ENCODE measurements at regions not wholly inside any gene's neighbourhood (a gene's known extent, or its start where the extent isn't known, plus 50 kb on each side); places are given as distances from the start of the nearest gene placed in this dataset.

DNA sequence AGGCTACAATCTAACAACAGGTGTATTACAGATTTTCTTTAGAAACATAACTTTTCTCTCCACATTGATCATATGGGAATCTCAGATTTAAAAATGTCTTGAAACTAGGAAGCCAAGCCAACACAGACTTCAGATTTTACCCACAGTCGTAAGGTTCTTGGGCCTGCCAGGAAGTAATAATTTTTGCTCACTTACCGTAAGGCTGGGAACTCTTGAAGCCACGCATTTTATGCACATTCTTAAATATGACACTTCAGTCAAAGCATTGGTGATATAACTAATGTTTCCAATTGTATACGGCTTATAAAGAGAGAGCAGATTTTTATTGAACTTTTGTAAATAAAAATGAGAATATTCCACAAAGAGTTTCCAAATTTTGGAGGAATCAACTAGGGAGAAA, 328.9 kb upstream of the TRPC7 start:
- Histone ChIP-seq H3K9ac (ENCODE audit: low read length) (no peak overlapping the region), H3F3A (ENCODE audit: insufficient read depth, low read length, poor library complexity, severe bottlenecking) (no peaks in the 10 kb centered on the region), H3K27ac (ENCODE audit: low read length) (no peak overlapping the region), H2AFZ (ENCODE audit: low read depth, low read length) (no peak overlapping the region), H3K9me2 (ENCODE audit: insufficient read depth, low read length) (no peaks in the 10 kb centered on the region), H3K9me3 (ENCODE audit: low read length) (peaks cover 5% of the 10 kb centered on the region), H3K4me3 (ENCODE audit: low read length) (no peak overlapping the region), H4K20me1 (ENCODE audit: insufficient read depth) (no peaks in the 10 kb centered on the region), H3K79me2 (replicated peaks; ENCODE audit: insufficient read depth, low read length) (no peaks in the 10 kb centered on the region), H3K36me3 (ENCODE audit: insufficient read depth, low read length) (no peaks in the 10 kb centered on the region), H3K4me2 (ENCODE audit: low read length) (no peak overlapping the region), H3K27me3 (ENCODE audit: insufficient read depth, low read depth, low read length) (no peaks in the 10 kb centered on the region)
- TF ChIP-seq POLR2AphosphoS5 (IDR thresholded peaks at IDR 0.05) (no peak), SMC3 (conservative IDR thresholded peaks at IDR 0.05; ENCODE audit: poor library complexity) (no peak), RAD21 (conservative IDR thresholded peaks at IDR 0.05) (no peak), EZH2 (IDR thresholded peaks at IDR 0.05; ENCODE audit: borderline replicate concordance, insufficient read depth, low read length, poor library complexity, severe bottlenecking) (no peak)
- TF ChIP-seq, protein P1, sequence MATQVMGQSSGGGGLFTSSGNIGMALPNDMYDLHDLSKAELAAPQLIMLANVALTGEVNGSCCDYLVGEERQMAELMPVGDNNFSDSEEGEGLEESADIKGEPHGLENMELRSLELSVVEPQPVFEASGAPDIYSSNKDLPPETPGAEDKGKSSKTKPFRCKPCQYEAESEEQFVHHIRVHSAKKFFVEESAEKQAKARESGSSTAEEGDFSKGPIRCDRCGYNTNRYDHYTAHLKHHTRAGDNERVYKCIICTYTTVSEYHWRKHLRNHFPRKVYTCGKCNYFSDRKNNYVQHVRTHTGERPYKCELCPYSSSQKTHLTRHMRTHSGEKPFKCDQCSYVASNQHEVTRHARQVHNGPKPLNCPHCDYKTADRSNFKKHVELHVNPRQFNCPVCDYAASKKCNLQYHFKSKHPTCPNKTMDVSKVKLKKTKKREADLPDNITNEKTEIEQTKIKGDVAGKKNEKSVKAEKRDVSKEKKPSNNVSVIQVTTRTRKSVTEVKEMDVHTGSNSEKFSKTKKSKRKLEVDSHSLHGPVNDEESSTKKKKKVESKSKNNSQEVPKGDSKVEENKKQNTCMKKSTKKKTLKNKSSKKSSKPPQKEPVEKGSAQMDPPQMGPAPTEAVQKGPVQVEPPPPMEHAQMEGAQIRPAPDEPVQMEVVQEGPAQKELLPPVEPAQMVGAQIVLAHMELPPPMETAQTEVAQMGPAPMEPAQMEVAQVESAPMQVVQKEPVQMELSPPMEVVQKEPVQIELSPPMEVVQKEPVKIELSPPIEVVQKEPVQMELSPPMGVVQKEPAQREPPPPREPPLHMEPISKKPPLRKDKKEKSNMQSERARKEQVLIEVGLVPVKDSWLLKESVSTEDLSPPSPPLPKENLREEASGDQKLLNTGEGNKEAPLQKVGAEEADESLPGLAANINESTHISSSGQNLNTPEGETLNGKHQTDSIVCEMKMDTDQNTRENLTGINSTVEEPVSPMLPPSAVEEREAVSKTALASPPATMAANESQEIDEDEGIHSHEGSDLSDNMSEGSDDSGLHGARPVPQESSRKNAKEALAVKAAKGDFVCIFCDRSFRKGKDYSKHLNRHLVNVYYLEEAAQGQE (IDR thresholded peaks at IDR 0.05; ENCODE audit: borderline replicate concordance): no peak
- TF ChIP-seq, protein P2, sequence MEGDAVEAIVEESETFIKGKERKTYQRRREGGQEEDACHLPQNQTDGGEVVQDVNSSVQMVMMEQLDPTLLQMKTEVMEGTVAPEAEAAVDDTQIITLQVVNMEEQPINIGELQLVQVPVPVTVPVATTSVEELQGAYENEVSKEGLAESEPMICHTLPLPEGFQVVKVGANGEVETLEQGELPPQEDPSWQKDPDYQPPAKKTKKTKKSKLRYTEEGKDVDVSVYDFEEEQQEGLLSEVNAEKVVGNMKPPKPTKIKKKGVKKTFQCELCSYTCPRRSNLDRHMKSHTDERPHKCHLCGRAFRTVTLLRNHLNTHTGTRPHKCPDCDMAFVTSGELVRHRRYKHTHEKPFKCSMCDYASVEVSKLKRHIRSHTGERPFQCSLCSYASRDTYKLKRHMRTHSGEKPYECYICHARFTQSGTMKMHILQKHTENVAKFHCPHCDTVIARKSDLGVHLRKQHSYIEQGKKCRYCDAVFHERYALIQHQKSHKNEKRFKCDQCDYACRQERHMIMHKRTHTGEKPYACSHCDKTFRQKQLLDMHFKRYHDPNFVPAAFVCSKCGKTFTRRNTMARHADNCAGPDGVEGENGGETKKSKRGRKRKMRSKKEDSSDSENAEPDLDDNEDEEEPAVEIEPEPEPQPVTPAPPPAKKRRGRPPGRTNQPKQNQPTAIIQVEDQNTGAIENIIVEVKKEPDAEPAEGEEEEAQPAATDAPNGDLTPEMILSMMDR (IDR thresholded peaks at IDR 0.05; ENCODE audit: poor library complexity, severe bottlenecking): no peak

DNA sequence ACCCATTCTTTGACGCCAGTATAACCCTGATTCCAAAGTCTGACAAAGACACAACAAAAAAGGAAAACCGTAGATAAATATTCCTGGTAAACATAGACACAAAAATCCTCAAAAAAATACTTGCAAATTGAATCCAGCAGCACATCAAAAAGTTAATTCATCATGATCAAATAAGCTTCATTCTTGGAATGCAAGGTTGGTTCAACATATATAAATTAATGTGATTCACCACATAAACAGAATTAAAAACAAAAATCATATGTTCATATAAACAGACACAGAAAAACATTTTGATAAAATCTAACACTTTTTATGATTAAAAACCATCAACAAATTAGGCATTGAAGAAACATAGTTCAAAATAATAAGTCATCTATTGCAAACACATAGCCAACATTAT, 324.2 kb upstream of the TRPC7 start:
- no peak overlapping the region for H3K9ac ChIP-seq (ENCODE audit: low read length)
- H3K36me3 ChIP-seq (ENCODE audit: insufficient read depth, low read length): no peaks in the 10 kb centered on the region
- no peak overlapping the region for H3K4me3 ChIP-seq (ENCODE audit: low read length)

More for the DNA sequence above, 324.2 kb upstream of the TRPC7 start:
- TF ChIP-seq EZH2 (IDR thresholded peaks at IDR 0.05; ENCODE audit: borderline replicate concordance, insufficient read depth, low read length, poor library complexity, severe bottlenecking) (no peak), RAD21 (conservative IDR thresholded peaks at IDR 0.05) (no peak), MXI1 (conservative IDR thresholded peaks at IDR 0.05; ENCODE audit: poor library complexity, severe bottlenecking) (no peak), TAF1 (IDR thresholded peaks at IDR 0.05; ENCODE audit: low read depth) (no peak), POLR2AphosphoS5 (IDR thresholded peaks at IDR 0.05) (no peak), SMC3 (conservative IDR thresholded peaks at IDR 0.05; ENCODE audit: poor library complexity) (no peak), EP300 (conservative IDR thresholded peaks at IDR 0.05; ENCODE audit: poor library complexity, severe bottlenecking) (no peak)
- TF ChIP-seq, protein P2 (IDR thresholded peaks at IDR 0.05; ENCODE audit: poor library complexity, severe bottlenecking): no peak
- TF ChIP-seq, protein P1 (IDR thresholded peaks at IDR 0.05; ENCODE audit: borderline replicate concordance): no peak
- no peak overlapping the region for H3K27ac ChIP-seq (ENCODE audit: low read length)
- H3F3A ChIP-seq (ENCODE audit: insufficient read depth, low read length, poor library complexity, severe bottlenecking): no peaks in the 10 kb centered on the region
- H3K27me3 ChIP-seq (ENCODE audit: insufficient read depth, low read depth, low read length): no peaks in the 10 kb centered on the region
- H3K9me3 ChIP-seq (ENCODE audit: low read length): peaks cover 5% of the 10 kb centered on the region
- no peaks in the 10 kb centered on the region for H3K79me2 ChIP-seq (replicated peaks; ENCODE audit: insufficient read depth, low read length)
- H3K9me2 ChIP-seq (ENCODE audit: insufficient read depth, low read length): no peaks in the 10 kb centered on the region
- no peak overlapping the region for H2AFZ ChIP-seq (ENCODE audit: low read depth, low read length)
- no peak overlapping the region for H3K4me2 ChIP-seq (ENCODE audit: low read length)
- H4K20me1 ChIP-seq (ENCODE audit: insufficient read depth): no peaks in the 10 kb centered on the region

Data from neural cell (in vitro differentiated cells).